Endodermal cell (in vitro differentiated cells): ENCODE measurements at regions not wholly inside any gene's neighbourhood (a gene's known extent, or its start where the extent isn't known, plus 50 kb on each side); places are given as distances from the start of the nearest gene placed in this dataset.

Experiments
- DNase-seq: peaks from one replicate; pipeline ENCODE4 v3.0.0-alpha.2; 2017
- H3K27ac ChIP-seq: 2 replicates; pipeline ENCODE4 v1.5.1; 2013; ENCODE audit warnings: mild to moderate bottlenecking, low read depth, low read length, moderate library complexity
- H3K27me3 ChIP-seq: 2 replicates; pipeline ENCODE4 v1.6.1; 2013; ENCODE audit warnings: mild to moderate bottlenecking, low read length, moderate library complexity; ENCODE audit not compliant: insufficient read depth, control insufficient read depth, poor library complexity, severe bottlenecking
- H3K36me3 ChIP-seq: 2 replicates; pipeline ENCODE4 v1.7.0; 2013; ENCODE audit warnings: mild to moderate bottlenecking, low read length, moderate library complexity; ENCODE audit not compliant: control insufficient read depth, insufficient read depth
- H3K4me1 ChIP-seq: one replicate; pipeline ENCODE4 v1.7.0; 2013; ENCODE audit warnings: low read length; ENCODE audit not compliant: control insufficient read depth, insufficient read depth
- H3K4me3 ChIP-seq: 2 replicates; pipeline ENCODE4 v1.5.1; 2013; ENCODE audit warnings: mild to moderate bottlenecking, low read length, moderate library complexity
- H3K9ac ChIP-seq: 2 replicates; pipeline ENCODE4 v1.6.1; 2013; ENCODE audit warnings: mild to moderate bottlenecking, low read length, moderate library complexity; ENCODE audit not compliant: poor library complexity, severe bottlenecking; ENCODE audit errors: extremely low read depth
- H3K9me3 ChIP-seq: 2 replicates; pipeline ENCODE4 v1.6.1; 2013; ENCODE audit warnings: mild to moderate bottlenecking, low read length, moderate library complexity; ENCODE audit not compliant: control insufficient read depth
- H3K27ac Mint-ChIP-seq: 2 replicates; pipeline ENCODE4 v1.8.0; 2020; ENCODE audit warnings: mixed read lengths
- H3K27me3 Mint-ChIP-seq: 2 replicates; pipeline ENCODE4 v1.8.0; 2021; ENCODE audit warnings: mild to moderate bottlenecking, mixed read lengths; ENCODE audit not compliant: insufficient read depth
- H3K36me3 Mint-ChIP-seq: 2 replicates; pipeline ENCODE4 v1.8.0; 2020; ENCODE audit warnings: low read depth, mixed read lengths
- H3K4me1 Mint-ChIP-seq: 2 replicates; pipeline ENCODE4 v1.8.0; 2020; ENCODE audit warnings: mixed read lengths
- H3K4me3 Mint-ChIP-seq: 2 replicates; pipeline ENCODE4 v1.8.0; 2020; ENCODE audit warnings: mild to moderate bottlenecking, moderate library complexity, mixed read lengths
- H3K9me3 Mint-ChIP-seq: 2 replicates; pipeline ENCODE4 v1.8.0; 2020; ENCODE audit warnings: mild to moderate bottlenecking, mixed read lengths
- CTCF ChIP-seq: fragments of 200-600 bp; sonication (generic); conservative IDR thresholded peaks from 2 replicates; pipeline ENCODE4 v1.5.0; 2021; ENCODE audit warnings: antibody characterized with exemption, mild to moderate bottlenecking
- WGBS, 2 experiments: methylation state at CpG; one replicate each; pipeline versions ENCODE4 v1.1.5 to v1.1.7; 2013; ENCODE audit warnings: missing lambda C conversion rate in 2 of 2, mixed read lengths in 1 of 2; ENCODE audit not compliant: insufficient coverage in 1 of 2, insufficient read length in 1 of 2; 5-methylcytosine and 5-hydroxymethylcytosine counted together

- no peak overlapping the region for H3K27ac Mint-ChIP-seq
- Histone ChIP-seq H3K4me3 (no peak overlapping the region), H3K27me3 (peaks cover 7% of the 10 kb centered on the region), H3K9me3 (peaks cover 8% of the 10 kb centered on the region), H3K27ac (no peak overlapping the region), H3K36me3 (no peaks in the 10 kb centered on the region), H3K9ac (no peak overlapping the region), H3K4me1 (peaks cover under 1% of the 10 kb centered on the region)
- peak; percentile 16 for DNase-seq
- H3K4me1 Mint-ChIP-seq = peaks cover 34% of the 10 kb centered on the region
- no peak overlapping the region for H3K4me3 Mint-ChIP-seq
- TF ChIP-seq CTCF = no peak
- no peaks in the 10 kb centered on the region for H3K36me3 Mint-ChIP-seq
- H3K27me3 Mint-ChIP-seq = peaks cover 14% of the 10 kb centered on the region
- 50 to 95% methylated on average over 1 to 3 of the region's 3 CpGs for WGBS, 2 experiments
- peaks cover 3% of the 10 kb centered on the region for H3K9me3 Mint-ChIP-seq
These were observed 314.1 kb downstream of the MYCN start for GRCh38 chr2:16254356-16254965.

GRCh38 chr2:16253291-16253690, 312.9 kb downstream of the MYCN start:
- peaks cover 3% of the 10 kb centered on the region for H3K9me3 Mint-ChIP-seq
- TF ChIP-seq CTCF = no peak
- H3K27ac Mint-ChIP-seq = no peak overlapping the region
- H3K4me3 ChIP-seq = no peak overlapping the region
- H3K27me3 Mint-ChIP-seq = peaks cover 19% of the 10 kb centered on the region
- peaks cover 10% of the 10 kb centered on the region for H3K27me3 ChIP-seq
- peaks cover 8% of the 10 kb centered on the region for H3K9me3 ChIP-seq
- no peaks in the 10 kb centered on the region for H3K36me3 ChIP-seq
- peaks cover 32% of the 10 kb centered on the region for H3K4me1 Mint-ChIP-seq
- H3K27ac ChIP-seq = no peak overlapping the region
- H3K4me3 Mint-ChIP-seq = no peak overlapping the region
- DNase-seq = peak; percentile 33
- H3K4me1 ChIP-seq = no peaks in the 10 kb centered on the region
- no peaks in the 10 kb centered on the region for H3K36me3 Mint-ChIP-seq
- WGBS, 2 experiments = 82 to 91% methylated on average over 2 to 3 of the region's 3 CpGs
- no peak overlapping the region for H3K9ac ChIP-seq

- peaks cover 30% of the 10 kb centered on the region for H3K4me1 Mint-ChIP-seq
These were observed 312.5 kb downstream of the MYCN start for GRCh38 chr2:16252891-16253290.

More at GRCh38 chr2:16252891-16253290, 312.5 kb downstream of the MYCN start:
- H3K9me3 Mint-ChIP-seq = peaks cover 3% of the 10 kb centered on the region
- WGBS, 2 experiments = 100% methylated on average over 1 of the region's 1 CpG; no CpG with 5 or more reads in 1 of the 2 experiments
- no peaks in the 10 kb centered on the region for H3K36me3 Mint-ChIP-seq
- no peak overlapping the region for H3K27ac Mint-ChIP-seq
- Histone ChIP-seq H3K36me3 (no peaks in the 10 kb centered on the region), H3K4me1 (no peaks in the 10 kb centered on the region), H3K27ac (no peak overlapping the region), H3K27me3 (peaks cover 10% of the 10 kb centered on the region), H3K9ac (no peak overlapping the region), H3K4me3 (no peak overlapping the region), H3K9me3 (peaks cover 8% of the 10 kb centered on the region)
- peaks cover 19% of the 10 kb centered on the region for H3K27me3 Mint-ChIP-seq
- H3K4me3 Mint-ChIP-seq = no peak overlapping the region
- DNase-seq = peak; percentile 25
- no peak for TF ChIP-seq CTCF
